Endothelial cell of umbilical vein (primary cell): ENCODE measurements at regions not wholly inside any gene's neighbourhood (a gene's known extent, or its start where the extent isn't known, plus 50 kb on each side); places are given as distances from the start of the nearest gene placed in this dataset.
A peak's percentile ranks its signal among the peaks of the same experiment; 100 is the strongest.

ENCODE experiments used
- BruUV-seq: library from RNA; stranded (reverse); fragments of 400-500 nt; replicated peaks from 2 replicates; lab custom pipeline; 2021; lab: Mats Ljungman, UMichigan
- CTCF ChIA-PET: fragments of 300-600, 350-600 bp; sonication (Branson Sonifier 250); formaldehyde crosslinking; loops from one replicate; lab custom pipeline; 2021; ENCODE audit warnings: antibody characterized with exemption, inconsistent platforms; lab: Charles Lee
- POLR2A ChIA-PET: fragments of 300-600, 350-600 bp; sonication (Branson Sonifier 250); formaldehyde crosslinking; loops from one replicate; lab custom pipeline; 2021; ENCODE audit warnings: antibody characterized with exemption, inconsistent platforms; lab: Charles Lee
- DNase-seq: peaks from one replicate; pipeline ENCODE4 v3.0.0-alpha.2; 2011; ENCODE audit warnings: low read depth, low spot score
- FAIRE-seq: peaks from 2 replicates; lab custom pipeline; 2011; peaks lifted over from hg19 to GRCh38; lab: Jason Lieb, UNC
- H2AFZ ChIP-seq: 2 replicates; pipeline ENCODE4 v1.6.0; 2012; ENCODE audit warnings: low read depth, low read length, control low read depth, inconsistent platforms
- H3K27ac ChIP-seq: 2 replicates; pipeline ENCODE4 v1.5.1; 2011; ENCODE audit warnings: low read depth, mild to moderate bottlenecking, control low read depth, low read length, moderate library complexity; ENCODE audit not compliant: insufficient read depth
- H3K27me3 ChIP-seq, 2 experiments: 2 replicates each; pipeline versions ENCODE4 v1.6.0 to v1.6.1; 2011; ENCODE audit warnings: low read length in 2 of 2, mixed read lengths in 1 of 2; ENCODE audit not compliant: control insufficient read depth in 2 of 2, insufficient read depth in 2 of 2
- H3K36me3 ChIP-seq, 2 experiments: 2 replicates in 1 of 2; 3 replicates in 1 of 2; pipeline ENCODE4 v1.5.1; 2011; ENCODE audit warnings: low read length in 2 of 2, mild to moderate bottlenecking in 1 of 2, moderate library complexity in 1 of 2; ENCODE audit not compliant: control insufficient read depth in 2 of 2, insufficient read depth in 2 of 2; ENCODE audit errors: extremely low read depth in 1 of 2
- H3K4me1 ChIP-seq: 3 replicates; pipeline ENCODE4 v1.5.1; 2011; ENCODE audit warnings: mild to moderate bottlenecking, low read length; ENCODE audit not compliant: control insufficient read depth, insufficient read depth; ENCODE audit errors: extremely low read depth
- H3K4me2 ChIP-seq: 2 replicates; pipeline ENCODE4 v1.6.1; 2011; ENCODE audit warnings: low read length, control low read depth, mixed read lengths; ENCODE audit not compliant: insufficient read depth
- H3K4me3 ChIP-seq, 3 experiments: fragments of 200-600 bp in 1 of 3; sonication (generic), shearing (Covaris generic) in 1 of 3; replicated peaks in 1 of 3; 2 replicates each; pipeline ENCODE4 v1.5.1; 2011 to 2016; ENCODE audit warnings: control low read depth in 3 of 3, low read length in 3 of 3, mild to moderate bottlenecking in 2 of 3, inconsistent platforms in 1 of 3, low read depth in 1 of 3, moderate library complexity in 1 of 3; ENCODE audit not compliant: insufficient read depth in 1 of 3
- H3K79me2 ChIP-seq: 2 replicates; pipeline ENCODE4 v1.6.0; 2012; ENCODE audit warnings: low read length, inconsistent platforms; ENCODE audit not compliant: control insufficient read depth, insufficient read depth
- H3K9ac ChIP-seq: replicated peaks from 2 replicates; pipeline ENCODE3; 2011; ENCODE audit warnings: low read length, control low read depth; ENCODE audit not compliant: insufficient read depth; ENCODE audit errors: extremely low read depth
- H3K9me1 ChIP-seq: replicated peaks from 3 replicates; pipeline ENCODE4 v1.6.0; 2011; ENCODE audit warnings: mild to moderate bottlenecking, low read length; ENCODE audit not compliant: control insufficient read depth, insufficient read depth; ENCODE audit errors: extremely low read depth
- H3K9me3 ChIP-seq: replicated peaks from 2 replicates; pipeline ENCODE4 v1.5.1; 2012; ENCODE audit warnings: low read length, inconsistent platforms; ENCODE audit not compliant: control insufficient read depth, insufficient read depth
- H4K20me1 ChIP-seq: replicated peaks from 2 replicates; pipeline ENCODE3; 2011; ENCODE audit warnings: mild to moderate bottlenecking, low read length; ENCODE audit not compliant: control insufficient read depth, insufficient read depth; ENCODE audit errors: extremely low read depth
- CTCF ChIP-seq, 2 donors: IDR thresholded peaks; 1 replicate in 1 of 2; 2 replicates in 1 of 2; pipeline ENCODE4 v1.5.1; 2011; ENCODE audit warnings: low read length in 2 of 2, mild to moderate bottlenecking in 2 of 2, moderate library complexity in 2 of 2, control low read depth in 1 of 2, inconsistent platforms in 1 of 2, low read depth in 1 of 2; ENCODE audit not compliant: insufficient read depth in 1 of 2; ENCODE audit errors: extremely low read depth in 1 of 2
- FOS ChIP-seq: IDR thresholded peaks from 2 replicates; pipeline ENCODE4 v1.6.1; 2011; ENCODE audit warnings: mild to moderate bottlenecking, low read length, moderate library complexity, borderline replicate concordance; ENCODE audit not compliant: insufficient read depth
- GATA2 ChIP-seq: IDR thresholded peaks from 2 replicates; pipeline ENCODE4 v1.7.0; 2011; ENCODE audit warnings: low read depth, mild to moderate bottlenecking, moderate library complexity, mixed read lengths, low read length; ENCODE audit not compliant: insufficient read length, insufficient read depth
- JUN ChIP-seq: IDR thresholded peaks from 2 replicates; pipeline ENCODE4 v1.6.1; 2011; ENCODE audit warnings: borderline replicate concordance, low read depth; ENCODE audit not compliant: insufficient read length, insufficient read depth
- MAX ChIP-seq: IDR thresholded peaks from 2 replicates; pipeline ENCODE4 v1.6.1; 2011; ENCODE audit not compliant: insufficient read depth, insufficient read length
- POLR2A ChIP-seq: IDR thresholded peaks from 2 replicates; pipeline ENCODE4 v1.6.1; 2012; ENCODE audit warnings: low read depth, mild to moderate bottlenecking, control low read depth, low read length
- POLR2AphosphoS5 ChIP-seq: IDR thresholded peaks from 2 replicates; pipeline ENCODE4 v1.6.1; 2012; ENCODE audit warnings: low read depth, mild to moderate bottlenecking, control low read depth, low read length, moderate library complexity; ENCODE audit not compliant: insufficient read depth
- dilution Hi-C: fragments of 300-500 bp; cut with MboI; formaldehyde crosslinking; loops from one replicate; pipeline ENCODE4 v1.15.0; 2019; ENCODE audit warnings: low sequenced_read_pairs; ENCODE audit not compliant: extremely low pct_ligation_motif_present
- intact Hi-C: fragments of 100-400 bp; cut with micrococcal nuclease; formaldehyde crosslinking; loops from one replicate; pipeline ENCODE4 v1.10.0; 2022

- no TSS peak for BruUV-seq
- H3K4me3 ChIP-seq = no peak overlapping the region
- H2AFZ ChIP-seq = peak overlapping the region; percentile 83
- H3K9me1 ChIP-seq = no peaks in the 10 kb centered on the region
- POLR2A ChIA-PET = no interaction called here
- H3K36me3 ChIP-seq = no peaks in the 10 kb centered on the region
- no peaks in the 10 kb centered on the region for H3K27me3 ChIP-seq
- CTCF ChIA-PET = interaction anchor here (1.3 to 2.1 kb wide), 3 partner anchors 11 to 207 kb away, joined by 6 to 12 read pairs (median 7); no protein-coding TSS in a partner anchor
- H3K27ac ChIP-seq = peak overlapping the region; percentile 86
- no peaks in the 10 kb centered on the region for H3K79me2 ChIP-seq
- DNase-seq (peak; percentile 78), FAIRE-seq (peak; percentile 66)
- TF ChIP-seq JUN = peak; percentile 67
- TF ChIP-seq FOS = peak; percentile 86
- peak; percentile 72 for TF ChIP-seq GATA2
- no peak for TF ChIP-seq MAX
- TF ChIP-seq CTCF (IDR thresholded peaks at IDR 0.05; ENCODE audit: extremely low read depth in 1 of 2, insufficient read depth in 1 of 2, low read depth in 1 of 2, low read length in 2 of 2) = no peak
- TF ChIP-seq POLR2AphosphoS5 = no peak
- TF ChIP-seq POLR2A = no peak
- no peaks in the 10 kb centered on the region for H4K20me1 ChIP-seq
- peak overlapping the region; percentile 40 for H3K4me2 ChIP-seq
- H3K4me1 ChIP-seq = peaks cover 23% of the 10 kb centered on the region
- no peaks in the 10 kb centered on the region for H3K9me3 ChIP-seq
- intact Hi-C loops (loop anchor here (1.0 kb wide), 1 partner anchor 544 kb away; no protein-coding TSS in a partner anchor), dilution Hi-C loops (no loop called here)
- H3K9ac ChIP-seq = peak overlapping the region; percentile 64
Measured at GRCh38 chr2:221780281-221780688, 208.2 kb upstream of the EPHA4 start.
